ENCODE measurements at regions not wholly inside any gene's neighbourhood (a gene's known extent, or its start where the extent isn't known, plus 50 kb on each side); places are given as distances from the start of the nearest gene placed in this dataset.

DNA sequence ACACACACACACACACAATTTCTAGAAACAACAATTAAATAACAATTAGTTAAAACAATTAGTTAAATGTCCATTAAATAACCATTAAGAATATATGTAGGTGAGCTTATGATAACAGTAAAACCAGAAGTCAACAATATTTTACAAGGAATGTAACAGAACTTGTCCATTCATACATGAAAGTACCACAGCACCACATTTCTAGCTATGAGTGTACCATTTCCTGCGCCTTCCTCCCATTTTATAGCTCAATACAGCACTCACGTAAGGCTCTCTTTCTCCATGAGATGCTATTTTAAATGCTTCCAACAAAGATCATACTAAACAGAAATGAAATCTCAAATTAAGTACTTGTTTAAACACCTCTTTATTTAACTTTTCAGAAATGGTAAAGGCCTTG, 367.3 kb upstream of the ZWINT start:
- DNase-seq, result no peak

DNA sequence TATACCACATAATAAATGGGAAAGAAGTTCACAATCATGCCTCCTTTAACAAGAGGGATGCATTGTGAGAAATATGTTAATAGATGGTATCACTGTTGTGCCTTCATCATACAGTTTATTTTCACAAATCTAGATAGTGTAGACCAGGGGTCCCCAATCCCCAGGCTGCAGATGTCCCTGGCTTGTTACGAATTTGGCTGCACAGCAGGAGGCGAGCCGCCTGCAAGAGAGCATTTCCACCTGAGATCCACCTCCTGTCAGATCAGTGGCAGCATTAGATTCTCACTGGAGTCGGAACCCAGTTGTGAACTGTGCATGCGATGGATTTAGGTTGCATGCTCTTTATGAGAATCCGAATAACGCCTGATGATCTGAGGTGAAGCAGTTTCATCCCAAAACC, 361.9 kb upstream of the ZWINT start:
- no peak for DNase-seq

DNA sequence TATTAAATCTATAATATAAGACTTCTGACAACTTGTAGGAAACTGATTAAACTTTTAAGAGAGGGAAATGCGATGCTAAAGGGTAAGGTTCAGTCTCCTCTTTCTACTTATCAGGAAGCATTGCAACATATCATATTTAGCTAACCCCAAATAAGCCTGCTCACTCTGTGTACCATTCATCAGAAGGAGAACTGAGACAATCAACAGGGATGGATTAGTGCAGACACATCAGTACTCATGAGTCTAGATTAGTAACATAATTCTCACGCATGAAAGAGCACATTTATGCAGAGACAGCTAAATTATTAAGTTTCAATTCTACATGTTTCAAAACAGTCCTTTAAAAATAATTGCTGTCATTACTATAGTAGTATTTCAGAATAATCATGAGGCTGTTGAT, 354.2 kb upstream of the ZWINT start:
- DNase-seq, result no peak

DNA sequence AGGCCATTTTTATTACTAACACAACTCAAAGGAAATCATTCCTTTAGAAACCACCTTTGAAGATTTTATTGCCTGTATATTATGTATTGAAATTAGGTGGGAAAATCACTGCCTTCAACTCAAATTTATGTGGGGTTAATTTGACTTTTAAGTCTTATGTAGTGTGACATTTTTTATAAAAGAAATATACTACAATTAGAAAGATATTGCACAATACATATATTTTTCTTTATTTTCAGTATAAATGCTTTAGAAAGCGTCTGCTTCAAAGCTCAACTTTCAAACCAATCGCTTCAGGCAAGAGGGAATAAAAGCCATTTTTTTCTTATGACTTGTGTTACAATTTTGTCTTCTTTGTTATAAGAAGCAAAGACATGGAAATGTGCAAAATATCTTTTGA, 337.4 kb upstream of the ZWINT start:
- DNase-seq, result no peak

DNA sequence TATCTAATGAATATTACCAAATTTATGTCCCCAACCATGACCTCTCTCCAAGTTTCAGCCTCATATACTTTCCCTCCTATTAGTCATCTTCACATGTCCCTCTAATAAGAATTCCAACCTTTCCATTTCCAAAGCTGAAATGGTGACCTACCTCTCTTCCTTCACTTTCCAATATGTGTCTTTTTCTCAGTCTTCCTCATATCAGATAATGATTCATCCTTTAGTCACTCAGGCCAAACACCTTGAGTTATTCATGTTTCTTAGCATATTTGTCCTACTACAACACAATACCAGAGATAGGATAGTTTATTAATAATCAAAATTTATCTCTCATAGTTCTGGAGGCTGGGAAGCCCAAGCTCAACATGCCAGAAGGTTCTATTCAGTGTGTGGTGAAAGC, 318.5 kb upstream of the ZWINT start:
- no peak for DNase-seq

DNA sequence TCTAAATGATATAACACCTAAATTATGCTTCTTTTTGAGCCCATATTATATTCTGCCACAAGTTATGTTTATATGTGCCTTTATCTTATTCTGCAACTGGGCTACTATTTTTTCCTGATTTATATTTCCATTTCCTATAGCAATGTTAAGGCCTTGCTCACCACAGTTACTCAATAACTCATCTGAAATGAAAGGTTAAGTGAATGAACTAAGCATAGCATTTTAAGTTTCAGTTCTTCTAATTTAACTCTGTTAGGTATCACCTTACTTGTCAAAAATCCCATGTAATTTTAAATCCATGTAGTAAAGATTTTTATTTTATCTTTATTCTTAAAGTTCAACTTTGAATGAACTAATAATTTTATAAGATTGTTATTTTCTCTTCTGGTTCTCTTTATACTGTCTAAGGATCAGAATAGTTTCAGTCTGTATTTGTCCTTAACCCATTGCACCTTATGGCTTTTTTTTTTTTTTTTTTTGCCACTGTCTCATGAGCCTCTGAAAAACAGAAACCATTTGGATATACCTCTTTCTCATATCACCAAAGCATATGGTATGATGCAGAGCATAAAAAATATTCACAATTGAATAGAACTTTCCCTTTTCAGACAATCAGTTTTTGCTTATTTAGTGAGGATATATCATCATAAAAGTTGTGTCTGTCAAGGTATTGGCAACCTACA, 301.8 kb upstream of the ZWINT start:
- DNase-seq, result no peak

DNA sequence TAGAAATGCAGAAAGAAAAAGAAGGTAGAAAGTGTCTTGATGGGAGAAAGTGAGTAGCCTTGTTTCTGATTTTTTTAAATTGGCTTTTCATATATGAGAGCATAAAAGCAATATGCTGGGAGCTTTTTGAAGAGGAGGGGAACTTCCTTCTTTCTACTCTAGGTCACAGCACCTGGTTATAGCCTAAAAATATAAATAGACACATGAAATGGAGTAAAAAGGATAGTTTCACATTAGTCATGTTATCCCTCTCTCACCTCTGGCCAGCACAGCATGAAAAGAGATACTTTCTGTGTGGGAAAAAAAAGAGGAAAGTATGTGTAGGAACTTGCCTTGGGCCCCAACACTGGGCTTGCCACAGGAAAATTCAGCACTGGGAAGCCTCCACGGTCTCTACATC, 292.2 kb upstream of the ZWINT start:
- DNase-seq, result no peak

DNA sequence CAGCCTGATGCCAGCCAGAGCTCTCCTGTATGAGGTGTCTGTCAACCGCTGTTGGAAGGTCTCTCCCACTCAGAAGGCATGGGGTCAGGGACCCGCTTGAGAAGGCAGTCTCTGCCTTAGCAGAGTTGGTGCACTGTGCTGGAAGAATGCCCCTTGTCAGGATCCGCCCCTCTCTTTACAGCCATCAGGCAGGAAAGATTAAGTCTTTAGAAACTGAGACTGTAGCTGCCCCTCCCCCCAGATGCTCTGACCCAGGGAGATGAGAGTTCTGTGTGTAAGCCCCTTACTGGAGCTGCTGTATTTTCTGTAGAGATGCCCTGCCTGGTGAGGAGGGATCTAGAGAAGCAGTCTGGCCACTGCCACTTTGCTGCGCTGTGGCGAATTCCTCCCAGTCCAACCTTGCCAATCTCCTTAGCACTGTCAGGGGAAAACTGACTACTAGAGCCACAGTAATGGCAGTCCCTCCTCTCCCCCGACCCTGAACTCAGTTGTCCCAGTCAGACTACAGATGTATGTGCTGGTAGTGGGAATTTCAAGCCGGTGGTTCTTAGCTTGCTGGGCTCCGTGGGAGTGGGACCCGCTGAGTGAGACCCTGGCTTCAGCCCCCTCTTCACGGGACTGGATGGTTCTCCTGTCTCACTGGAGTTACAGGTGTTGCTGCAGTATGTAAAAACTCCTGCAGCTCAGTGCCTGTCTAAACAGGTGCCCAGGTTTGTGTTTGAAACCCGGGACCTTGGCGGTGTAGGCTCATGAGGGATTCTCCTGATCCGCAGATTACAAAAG, 285.5 kb upstream of the ZWINT start:
- DNase-seq, result no peak

DNA sequence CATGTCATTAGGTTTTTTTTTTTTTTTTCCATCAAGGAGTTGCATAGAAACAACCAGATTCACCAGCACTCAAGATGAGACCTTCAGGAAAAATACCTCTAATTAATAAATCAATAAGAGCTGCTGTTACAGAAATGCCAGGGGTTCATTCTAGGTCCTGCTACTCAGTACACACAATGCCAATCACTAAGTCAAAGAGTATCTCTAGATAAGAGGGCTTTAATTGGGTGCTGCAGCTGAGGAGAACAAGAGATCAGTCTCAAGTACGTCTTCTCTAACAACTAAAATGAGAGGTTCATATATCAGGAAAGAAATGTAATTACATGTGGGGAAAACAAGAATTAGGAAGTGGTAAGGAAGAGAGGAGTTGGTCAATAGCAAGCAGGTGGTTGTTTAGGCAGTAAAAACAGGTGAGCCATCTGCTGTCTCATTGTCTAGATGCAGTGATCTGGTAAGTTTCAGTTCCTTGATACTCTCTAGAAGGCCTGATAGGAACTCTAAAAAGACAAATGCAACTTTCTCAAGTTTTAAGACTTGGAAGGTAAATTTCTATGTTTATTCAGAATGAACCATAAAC, 272.9 kb upstream of the ZWINT start:
- DNase-seq, result peak in 1 of 2 experiments; percentile 35

DNA sequence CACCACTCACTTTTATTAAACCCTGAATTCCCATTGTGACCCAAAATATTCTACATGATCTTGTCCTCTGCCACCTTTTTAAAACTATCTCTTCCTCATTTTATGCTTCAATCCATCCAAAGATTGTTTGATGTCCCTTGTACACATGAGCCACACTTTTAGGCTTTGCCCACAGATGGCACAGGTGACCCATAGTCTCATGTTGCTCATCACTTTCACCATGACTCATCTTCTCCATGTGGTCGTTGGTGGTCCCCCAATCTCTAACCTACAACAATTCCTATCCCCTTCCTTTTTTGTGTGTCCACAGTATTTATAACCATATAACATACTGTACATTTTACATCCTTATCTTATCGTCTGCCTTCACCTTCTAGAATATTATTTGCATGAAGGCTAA, 271.5 kb upstream of the ZWINT start:
- DNase-seq, result no peak

DNA sequence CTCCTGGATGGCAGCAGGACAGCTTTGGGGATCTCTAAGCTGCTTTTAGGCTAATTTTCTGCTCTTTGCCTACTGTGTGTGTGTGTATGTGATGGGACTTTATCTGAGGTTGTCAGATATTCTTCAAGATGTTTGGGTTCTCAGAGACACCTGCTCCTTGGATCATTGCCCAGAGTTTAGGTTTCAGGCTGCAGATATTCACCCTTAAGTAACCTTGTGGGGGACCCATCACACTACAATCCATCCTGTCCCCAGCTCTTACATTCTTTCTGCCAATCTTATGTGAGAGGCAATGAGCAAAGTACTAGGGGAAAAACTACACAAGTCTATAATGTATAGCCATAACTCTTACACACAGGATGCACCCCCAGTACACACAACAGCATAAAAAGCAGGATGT, 263.0 kb upstream of the ZWINT start:
- peak in 1 of 2 experiments; percentile 28 for DNase-seq

DNA sequence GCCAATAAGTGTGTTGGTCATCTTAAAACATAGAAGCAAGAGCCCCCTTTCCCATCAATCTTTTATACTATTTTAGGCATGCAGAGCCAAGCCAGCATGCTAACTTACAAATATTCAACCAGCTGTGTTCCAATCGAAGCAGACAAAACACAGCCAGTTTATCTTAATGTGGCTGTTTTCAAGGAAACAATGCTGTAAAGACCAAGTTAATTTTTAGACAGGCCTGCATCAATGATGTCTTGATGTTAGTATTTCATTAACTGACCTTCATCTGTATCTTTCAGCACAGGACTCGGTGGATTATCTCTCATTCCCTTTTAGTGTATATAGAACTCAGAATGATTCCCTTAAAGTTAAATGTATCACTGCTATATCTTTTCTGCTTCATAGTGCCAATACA, 262.0 kb upstream of the ZWINT start:
- DNase-seq, result no peak

DNA sequence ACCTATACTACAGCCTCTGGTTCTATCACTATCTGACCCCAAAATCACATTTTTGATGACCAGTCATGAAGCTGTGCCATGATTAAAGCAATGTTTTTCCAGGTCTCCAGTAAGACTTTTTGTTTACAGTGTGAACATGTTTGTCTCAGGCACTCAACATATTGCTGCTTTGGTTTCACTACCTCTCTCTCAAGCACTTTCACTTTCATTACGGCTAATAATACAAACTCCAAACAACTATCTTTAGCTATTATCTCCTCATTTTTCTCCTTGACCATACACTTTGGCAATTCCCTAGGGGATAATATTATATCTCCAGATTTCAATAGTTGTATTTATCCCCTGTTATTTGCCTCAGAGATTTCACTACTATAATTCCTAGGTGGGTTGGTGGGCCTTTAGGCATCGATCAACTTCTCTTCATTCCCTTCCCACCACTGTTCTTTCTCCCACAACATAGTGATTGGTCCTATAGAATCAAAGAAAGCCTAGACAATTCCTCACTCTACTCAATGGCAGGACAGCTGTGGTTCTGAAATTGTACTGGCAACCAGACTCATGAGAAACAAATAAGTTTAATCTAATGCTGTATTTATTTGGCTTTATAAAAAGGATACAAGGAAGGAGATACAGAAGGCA, 261.4 kb upstream of the ZWINT start:
- no peak for DNase-seq

DNA sequence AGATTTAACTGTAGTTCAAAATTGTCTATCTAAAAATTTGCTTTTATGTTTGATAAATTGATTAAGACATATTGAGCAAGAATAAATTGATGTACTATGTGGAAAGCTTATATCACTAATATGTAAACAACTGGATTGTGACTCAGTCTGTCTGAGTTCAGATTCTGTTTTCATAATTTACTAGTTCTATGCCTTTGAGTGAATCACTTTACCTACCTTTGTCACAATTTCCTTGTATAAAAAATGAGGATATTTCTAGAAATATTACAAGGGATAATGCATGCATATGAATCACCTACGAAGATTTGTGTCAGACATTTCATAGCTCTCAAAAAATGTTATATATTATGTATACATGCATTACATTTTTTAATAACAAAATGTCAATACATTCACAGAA, 245.1 kb upstream of the ZWINT start:
- no peak for DNase-seq

DNA sequence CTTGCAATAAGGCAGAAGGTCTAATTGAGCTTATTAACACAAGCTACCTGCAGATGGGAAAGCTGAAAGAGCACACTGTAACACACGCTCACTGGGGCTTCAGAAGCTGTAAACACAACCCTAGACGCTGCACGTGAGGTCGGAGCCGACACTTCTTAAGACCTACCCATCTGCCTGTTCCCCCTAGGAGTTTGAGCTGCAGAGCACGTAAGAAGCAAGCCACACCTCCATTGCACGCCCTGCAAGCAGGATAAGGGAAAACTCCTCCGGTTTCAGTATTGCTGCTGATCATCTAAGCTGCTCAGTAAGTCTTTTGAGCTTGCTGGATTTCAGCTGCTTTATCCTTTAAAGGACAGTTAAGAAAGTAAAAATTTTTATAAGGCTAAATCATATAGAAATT, 244.0 kb upstream of the ZWINT start:
- peak; percentile 63 to 85 for DNase-seq

DNA sequence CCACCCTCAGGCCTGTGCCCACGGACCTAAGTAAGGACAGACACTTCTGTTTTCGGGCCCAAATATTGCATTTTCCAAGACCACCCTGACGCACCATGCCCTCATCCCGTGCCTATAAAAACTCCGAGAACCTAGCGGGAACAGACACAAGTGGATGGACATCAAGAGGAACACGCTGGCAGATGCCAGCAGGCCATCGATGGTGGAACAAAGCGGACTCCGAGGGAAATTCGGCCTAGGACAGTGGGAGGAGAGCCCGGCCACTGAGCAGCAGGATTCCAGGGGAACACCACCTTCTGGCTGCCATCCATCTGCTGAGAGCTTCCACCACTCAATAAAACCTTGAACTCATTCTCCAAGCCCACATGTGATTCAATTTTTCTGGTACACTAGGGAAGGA, 243.6 kb upstream of the ZWINT start:
- no peak for DNase-seq

DNA sequence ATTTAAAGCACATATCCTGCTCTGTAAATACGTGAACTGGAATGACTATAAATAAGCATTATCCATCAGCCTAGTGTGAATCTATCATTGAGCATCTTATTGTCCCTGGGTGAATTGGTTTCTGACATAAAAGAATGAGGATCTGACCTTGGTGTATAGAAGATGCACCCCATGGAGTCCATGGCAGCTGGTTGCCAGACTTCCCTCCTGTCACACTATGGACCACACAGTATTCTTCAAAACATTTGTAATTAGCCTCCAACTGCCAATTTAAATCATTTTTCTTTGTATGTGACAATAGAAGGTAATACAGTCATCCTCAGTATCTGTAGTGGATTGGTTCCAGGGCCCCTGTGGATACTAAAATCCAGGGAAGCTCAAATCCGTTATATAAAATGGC, 238.1 kb upstream of the ZWINT start:
- no peak for DNase-seq

DNA sequence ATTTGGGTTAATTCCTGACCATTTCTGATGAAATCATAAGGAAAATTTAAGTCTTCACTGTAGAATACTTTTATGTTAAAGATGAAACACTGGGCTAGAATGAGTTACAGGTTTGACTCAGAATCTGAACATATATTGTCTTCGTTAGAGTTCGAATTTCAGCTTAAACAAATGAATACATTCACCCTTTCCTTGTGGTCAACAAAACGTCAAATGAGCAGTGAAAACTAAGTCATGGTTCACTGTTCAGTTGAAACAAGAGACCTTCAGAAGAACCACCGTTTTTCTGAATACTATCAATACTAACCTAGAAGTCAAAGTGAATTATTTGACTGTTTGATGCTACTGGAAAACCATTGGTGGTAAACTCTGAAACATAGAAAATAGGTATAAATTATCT, 235.2 kb upstream of the ZWINT start:
- DNase-seq, result no peak

DNA sequence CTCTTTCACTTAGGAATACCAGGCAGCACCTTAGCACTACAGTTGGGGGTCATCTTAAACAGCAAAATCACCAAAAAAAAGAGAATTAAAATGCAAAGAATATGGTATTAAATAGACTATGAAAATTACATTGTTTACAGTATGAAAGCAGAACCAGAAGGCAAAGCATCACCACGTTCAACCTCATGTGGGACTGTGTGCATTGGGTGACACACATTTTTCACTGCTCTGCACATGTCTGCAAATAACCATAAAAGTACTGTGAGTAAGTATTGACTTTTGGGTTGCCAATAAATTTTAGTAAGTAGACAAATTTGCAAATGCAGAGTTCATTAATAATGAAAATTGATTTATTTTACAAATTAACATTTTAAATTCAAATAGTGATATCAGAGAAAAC, 232.1 kb upstream of the ZWINT start:
- DNase-seq, result no peak

DNA sequence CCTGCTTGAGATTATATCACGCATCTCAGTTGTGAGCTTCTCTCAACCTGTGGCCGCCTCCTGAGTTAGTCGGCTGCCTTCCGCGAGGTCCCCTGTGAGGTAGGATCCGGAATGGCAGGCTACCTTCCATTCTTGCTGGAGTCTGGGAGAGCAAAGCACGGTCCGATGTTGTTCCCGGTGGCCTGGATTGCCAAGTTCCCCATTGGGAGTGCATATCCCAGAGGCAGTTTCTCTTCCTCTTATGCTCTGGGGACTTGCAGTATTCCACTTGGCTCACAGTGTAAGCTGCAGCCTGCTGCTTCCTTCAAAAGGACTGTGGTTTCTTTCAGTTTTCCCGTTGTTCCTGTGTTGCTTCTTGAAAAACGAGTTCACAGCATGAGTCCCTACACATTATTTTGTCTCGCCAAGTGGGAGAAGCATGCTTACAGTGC, 225.4 kb upstream of the ZWINT start:
- peak in 1 of 2 experiments; percentile 32 for DNase-seq

DNA sequence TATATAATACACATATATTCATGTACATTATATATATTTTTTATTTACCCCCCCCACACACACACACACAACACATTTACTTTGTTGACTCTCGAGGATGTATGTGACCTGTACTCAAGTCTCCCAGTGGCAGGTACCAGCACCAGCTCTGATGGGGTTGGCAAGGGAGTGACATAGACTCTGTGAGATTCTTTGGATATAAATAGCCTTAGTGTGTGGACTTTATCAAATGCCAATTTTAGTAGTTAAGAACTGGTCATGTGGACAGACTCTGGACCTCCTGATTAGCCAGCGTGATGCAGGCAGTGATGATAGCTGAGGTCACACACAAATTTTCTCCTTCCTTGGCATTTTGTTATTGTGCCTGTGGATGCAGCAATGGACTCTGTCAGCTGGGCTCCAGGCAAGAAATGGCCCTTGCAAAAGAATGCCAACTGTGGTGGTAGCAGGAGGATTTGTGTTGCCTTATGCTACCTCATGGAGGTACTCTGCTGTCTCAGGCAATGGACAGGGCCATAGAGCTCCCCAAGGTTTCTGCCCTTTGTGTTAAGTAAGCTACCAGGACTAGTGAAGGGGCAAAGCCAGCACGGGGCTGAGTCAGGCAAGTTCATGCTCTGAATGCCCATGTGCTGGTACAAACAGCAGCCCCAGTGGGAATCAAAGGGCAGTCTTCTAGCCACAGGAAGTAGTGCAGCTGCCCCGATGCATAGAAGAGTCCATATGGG, 224.6 kb upstream of the ZWINT start:
- DNase-seq, result peak in 1 of 2 experiments; percentile 79

DNA sequence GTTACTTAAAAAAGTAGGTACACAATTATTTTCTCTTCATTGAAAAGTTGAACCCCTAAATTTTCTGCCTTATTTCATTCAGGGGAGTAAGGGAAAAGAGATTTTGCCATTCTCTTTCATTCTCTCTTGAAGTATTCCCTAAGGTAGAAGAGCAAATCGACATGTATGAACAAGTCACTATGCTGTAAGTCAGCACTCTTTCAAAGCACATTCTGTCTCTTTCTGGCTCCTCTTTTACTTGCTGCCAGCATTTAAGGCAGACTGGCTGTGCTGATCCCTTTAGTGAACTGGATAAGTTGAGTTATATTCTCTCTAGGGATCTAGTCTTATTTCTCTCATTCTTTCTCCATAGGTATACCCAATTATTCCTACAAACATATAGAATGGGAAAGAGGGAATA, 222.3 kb upstream of the ZWINT start:
- DNase-seq, result peak in 1 of 2 experiments; percentile 0

DNA sequence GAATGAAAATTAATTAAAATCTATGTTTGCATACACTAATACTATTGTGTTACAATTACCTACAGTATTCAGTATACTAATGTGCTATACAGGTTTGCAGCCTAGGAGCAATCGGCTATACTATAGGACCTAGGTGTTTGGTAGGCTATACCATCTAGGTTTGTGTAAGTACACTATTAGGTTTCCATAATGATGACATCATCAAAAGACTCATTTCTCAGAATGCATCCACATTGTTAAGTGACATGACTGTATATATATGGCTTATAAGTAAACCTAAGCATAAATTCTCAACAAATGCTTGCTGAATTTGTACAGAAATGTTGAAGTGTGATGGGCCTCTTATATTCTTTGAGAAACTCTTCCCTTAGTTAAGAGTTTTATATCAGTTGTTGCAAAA, 206.5 kb upstream of the ZWINT start:
- no peak for DNase-seq
